ENCODE measurements at regions not wholly inside any gene's neighbourhood (a gene's known extent, or its start where the extent isn't known, plus 50 kb on each side); places are given as distances from the start of the nearest gene placed in this dataset.
A peak's percentile ranks its signal among the peaks of the same experiment; 100 is the strongest.

- Histone ChIP-seq H3K9me3 (ENCODE audit: low read length) (no peaks in the 10 kb centered on the region), H3K4me3 (ENCODE audit: low read depth, low read length, poor library complexity, severe bottlenecking) (no peak overlapping the region), H3K36me3 (ENCODE audit: insufficient read depth, low read length) (no peaks in the 10 kb centered on the region), H3K9me2 (ENCODE audit: insufficient read depth, low read length) (no peaks in the 10 kb centered on the region), H3K27ac (ENCODE audit: low read depth, low read length, poor library complexity, severe bottlenecking) (no peak overlapping the region), H3K4me2 (ENCODE audit: low read length) (no peak overlapping the region), H3K79me2 (ENCODE audit: insufficient read depth, low read depth, low read length) (no peaks in the 10 kb centered on the region), H3K4me1 (ENCODE audit: insufficient read depth, low read length, poor library complexity, severe bottlenecking) (no peaks in the 10 kb centered on the region), H4K20me1 (ENCODE audit: insufficient read depth, low read length) (no peaks in the 10 kb centered on the region), H2AFZ (ENCODE audit: low read length) (no peak overlapping the region)
- intact Hi-C loops (cut with micrococcal nuclease; ENCODE audit: unreplicated experiment), result no loop called here
- no TSS peak for BruUV-seq (replicated peaks)
- CTCF ChIA-PET (ENCODE audit: unreplicated experiment), result no interaction called here
- no peak for TF ChIP-seq CTCF (conservative IDR thresholded peaks at IDR 0.05; ENCODE audit: low read length)
- no peak for TF ChIP-seq EZH2phosphoT487 (IDR thresholded peaks at IDR 0.05; ENCODE audit: borderline replicate concordance, low read depth, low read length)
- POLR2A ChIA-PET, result no interaction called here
- DNase-seq (ENCODE audit: low spot score), result no peak
Measured at GRCh38 chr12:107957459-107957858, 171.6 kb upstream of the WSCD2 start.

- ChIA-PET POLR2A (interaction anchor here (0.9 kb wide), 1 partner anchor 45 kb away, joined by 3 read pairs; no protein-coding TSS in a partner anchor), CTCF (ENCODE audit: unreplicated experiment) (no interaction called here)
- Histone ChIP-seq H3K9me2 (ENCODE audit: insufficient read depth, low read length) (no peaks in the 10 kb centered on the region), H3K4me3 (ENCODE audit: low read depth, low read length, poor library complexity, severe bottlenecking) (no peak overlapping the region), H3K4me2 (ENCODE audit: low read length) (no peak overlapping the region), H3K79me2 (ENCODE audit: insufficient read depth, low read depth, low read length) (no peaks in the 10 kb centered on the region), H3K4me1 (ENCODE audit: insufficient read depth, low read length, poor library complexity, severe bottlenecking) (no peaks in the 10 kb centered on the region), H3K27ac (ENCODE audit: low read depth, low read length, poor library complexity, severe bottlenecking) (no peak overlapping the region), H2AFZ (ENCODE audit: low read length) (no peak overlapping the region), H3K36me3 (ENCODE audit: insufficient read depth, low read length) (no peaks in the 10 kb centered on the region), H4K20me1 (ENCODE audit: insufficient read depth, low read length) (no peaks in the 10 kb centered on the region), H3K9me3 (ENCODE audit: low read length) (no peaks in the 10 kb centered on the region)
- BruUV-seq (replicated peaks), result no TSS peak
- TF ChIP-seq CTCF (conservative IDR thresholded peaks at IDR 0.05; ENCODE audit: low read length) (no peak), EZH2phosphoT487 (IDR thresholded peaks at IDR 0.05; ENCODE audit: borderline replicate concordance, low read depth, low read length) (no peak)
- intact Hi-C loops (cut with micrococcal nuclease; ENCODE audit: unreplicated experiment), result no loop called here
- no peak for DNase-seq (ENCODE audit: low spot score)
Measured at GRCh38 chr12:107963635-107964034, 165.5 kb upstream of the WSCD2 start.

GRCh38 chr12:107967170-107967569, 161.9 kb upstream of the WSCD2 start:
- Histone ChIP-seq H3K36me3 (ENCODE audit: insufficient read depth, low read length) (no peaks in the 10 kb centered on the region), H4K20me1 (ENCODE audit: insufficient read depth, low read length) (no peaks in the 10 kb centered on the region), H3K9me3 (ENCODE audit: low read length) (no peaks in the 10 kb centered on the region), H3K27ac (ENCODE audit: low read depth, low read length, poor library complexity, severe bottlenecking) (no peak overlapping the region), H2AFZ (ENCODE audit: low read length) (peak overlapping the region; percentile 33), H3K9me2 (ENCODE audit: insufficient read depth, low read length) (no peaks in the 10 kb centered on the region), H3K4me1 (ENCODE audit: insufficient read depth, low read length, poor library complexity, severe bottlenecking) (no peaks in the 10 kb centered on the region), H3K4me2 (ENCODE audit: low read length) (no peak overlapping the region), H3K4me3 (ENCODE audit: low read depth, low read length, poor library complexity, severe bottlenecking) (no peak overlapping the region), H3K79me2 (ENCODE audit: insufficient read depth, low read depth, low read length) (no peaks in the 10 kb centered on the region)
- TF ChIP-seq CTCF (conservative IDR thresholded peaks at IDR 0.05; ENCODE audit: low read length), result no peak
- TF ChIP-seq EZH2phosphoT487 (IDR thresholded peaks at IDR 0.05; ENCODE audit: borderline replicate concordance, low read depth, low read length), result no peak
- ChIA-PET CTCF (ENCODE audit: unreplicated experiment) (no interaction called here), POLR2A (no interaction called here)
- intact Hi-C loops (cut with micrococcal nuclease; ENCODE audit: unreplicated experiment), result no loop called here
- BruUV-seq (replicated peaks), result no TSS peak
- peak; percentile 1 for DNase-seq (ENCODE audit: low spot score)
